HAP-1 (cell line): ENCODE measurements at regions not wholly inside any gene's neighbourhood (a gene's known extent, or its start where the extent isn't known, plus 50 kb on each side); places are given as distances from the start of the nearest gene placed in this dataset.

ENCODE experiments used
- DNase-seq, 2 experiments: peaks; one replicate each; pipeline ENCODE4 v3.0.0-alpha.2; 2016 to 2020; ENCODE audit warnings: low spot score in 2 of 2
- H3K27me3 ChIP-seq: fragments of 250-450 bp; sonication (Bioruptor Pico); 2 replicates; pipeline ENCODE4 v1.5.1; 2020; ENCODE audit warnings: low read depth, mild to moderate bottlenecking, moderate library complexity
- H3K36me3 ChIP-seq: fragments of 250-450 bp; sonication (Bioruptor Pico); replicated peaks from 2 replicates; pipeline ENCODE4 v1.5.1; 2020; ENCODE audit warnings: mild to moderate bottlenecking
- H3K4me1 ChIP-seq: fragments of 250-450 bp; sonication (Bioruptor Pico); 2 replicates; pipeline ENCODE4 v1.5.1; 2020; ENCODE audit warnings: mild to moderate bottlenecking
- H3K4me3 ChIP-seq: fragments of 250-450 bp; sonication (Bioruptor Pico); 2 replicates; pipeline ENCODE4 v1.5.1; 2020; ENCODE audit warnings: mild to moderate bottlenecking, moderate library complexity
- H3K9me3 ChIP-seq: fragments of 250-450 bp; sonication (Bioruptor Pico); 2 replicates; pipeline ENCODE4 v1.5.1; 2020; ENCODE audit warnings: mild to moderate bottlenecking, moderate library complexity
- in situ Hi-C: fragments of 300-500 bp; cut with MboI; formaldehyde crosslinking; loops from 3 replicates; pipeline ENCODE4 v1.14.3; 2020; ENCODE audit warnings: low sequenced_read_pairs, inconsistent platforms, mixed read lengths

DNA sequence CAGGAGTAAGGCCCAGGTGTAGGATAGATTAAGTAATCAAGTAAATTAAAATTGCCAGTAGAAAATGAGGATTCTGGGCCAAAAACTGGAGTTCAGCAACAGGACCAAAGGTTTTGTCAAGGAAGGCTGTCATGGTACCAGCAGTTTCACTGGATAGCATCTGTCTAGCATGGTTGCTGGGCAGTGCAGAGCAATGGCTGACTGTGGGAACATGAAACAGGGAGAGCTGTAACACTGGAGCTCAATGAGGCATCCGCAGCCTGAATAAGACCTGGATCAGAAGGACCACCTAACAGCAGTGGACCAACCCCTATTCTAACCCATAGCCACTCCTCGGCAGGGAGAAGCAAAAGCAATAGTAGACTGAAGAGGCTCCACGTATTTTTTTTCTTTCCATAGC lies 132.4 kb downstream of the ATOH1 start:
- DNase-seq = no peak
- Histone ChIP-seq H3K36me3 (no peaks in the 10 kb centered on the region), H3K9me3 (no peaks in the 10 kb centered on the region), H3K27me3 (no peaks in the 10 kb centered on the region), H3K4me3 (no peak overlapping the region), H3K4me1 (no peaks in the 10 kb centered on the region)
- in situ Hi-C loops = no loop called here

DNA sequence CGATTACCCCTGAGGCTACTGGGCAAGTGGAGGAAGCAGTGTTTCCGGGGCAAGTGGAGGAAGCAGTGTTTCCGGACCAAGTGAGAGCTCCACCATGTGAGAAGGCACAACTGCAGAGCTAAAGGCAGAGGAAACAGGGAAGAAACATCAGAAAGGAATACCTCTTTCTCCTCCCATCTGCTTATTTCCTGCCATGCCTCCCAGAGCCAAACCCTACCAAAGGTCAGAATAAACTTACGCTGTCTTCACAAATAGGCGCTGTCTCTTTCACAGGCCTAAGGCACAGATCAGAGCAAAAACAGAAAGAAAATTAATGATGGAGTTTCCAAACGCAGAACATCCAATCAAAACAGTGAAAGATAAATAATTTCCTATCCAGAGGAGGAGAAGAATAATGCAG lies 153.0 kb downstream of the ATOH1 start:
- no peaks in the 10 kb centered on the region for H3K36me3 ChIP-seq
- H3K27me3 ChIP-seq = no peaks in the 10 kb centered on the region
- peaks cover 19% of the 10 kb centered on the region for H3K4me1 ChIP-seq
- DNase-seq = peak in 1 of 2 experiments; percentile 16
- no peaks in the 10 kb centered on the region for H3K9me3 ChIP-seq
- no peak overlapping the region for H3K4me3 ChIP-seq
- in situ Hi-C loops = no loop called here

DNA sequence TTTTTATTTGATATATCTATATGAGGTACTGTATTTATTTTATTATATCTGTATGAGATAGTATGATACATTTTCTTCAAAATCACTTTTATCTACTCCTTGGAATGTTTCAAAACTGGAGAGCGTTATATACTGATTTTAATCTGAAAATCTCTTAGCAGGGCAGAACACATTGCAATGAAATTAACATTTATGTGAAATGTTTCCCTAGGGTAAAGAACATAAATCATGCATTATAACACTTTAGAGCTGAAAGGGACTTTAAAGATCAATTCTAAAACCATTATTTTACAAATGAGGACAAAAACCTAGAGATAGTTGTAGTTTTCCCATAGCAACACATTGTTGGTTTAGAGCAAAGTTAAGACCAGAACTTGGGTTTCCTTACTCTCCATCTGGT lies 153.7 kb downstream of the ATOH1 start:
- Histone ChIP-seq H3K27me3 (no peaks in the 10 kb centered on the region), H3K4me3 (no peak overlapping the region), H3K36me3 (no peaks in the 10 kb centered on the region), H3K4me1 (peaks cover 19% of the 10 kb centered on the region), H3K9me3 (no peaks in the 10 kb centered on the region)
- in situ Hi-C loops = no loop called here
- peak in 1 of 2 experiments; percentile 72 for DNase-seq

DNA sequence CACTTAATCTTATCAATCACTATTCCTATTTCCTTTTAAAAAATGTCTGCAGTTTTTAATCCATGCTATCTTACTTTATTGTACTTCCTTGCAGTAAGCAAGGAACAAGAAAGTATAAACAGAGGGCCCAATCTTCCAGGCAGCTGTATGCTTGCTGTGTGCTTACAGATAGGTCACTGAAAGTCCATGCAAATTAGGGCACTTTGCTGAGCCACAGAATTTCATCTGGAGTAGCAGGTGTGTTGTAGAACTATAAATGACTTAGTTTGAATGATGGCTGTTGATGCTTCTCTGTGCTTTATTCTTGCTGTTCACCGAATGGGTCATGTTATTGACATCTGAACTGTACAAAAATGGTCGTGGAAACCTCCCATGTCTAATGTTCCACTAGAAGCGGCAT lies 154.6 kb downstream of the ATOH1 start:
- H3K9me3 ChIP-seq = no peaks in the 10 kb centered on the region
- H3K4me1 ChIP-seq = peaks cover 19% of the 10 kb centered on the region
- DNase-seq = no peak
- H3K27me3 ChIP-seq = no peaks in the 10 kb centered on the region
- H3K4me3 ChIP-seq = no peak overlapping the region
- in situ Hi-C loops = no loop called here
- no peaks in the 10 kb centered on the region for H3K36me3 ChIP-seq

DNA sequence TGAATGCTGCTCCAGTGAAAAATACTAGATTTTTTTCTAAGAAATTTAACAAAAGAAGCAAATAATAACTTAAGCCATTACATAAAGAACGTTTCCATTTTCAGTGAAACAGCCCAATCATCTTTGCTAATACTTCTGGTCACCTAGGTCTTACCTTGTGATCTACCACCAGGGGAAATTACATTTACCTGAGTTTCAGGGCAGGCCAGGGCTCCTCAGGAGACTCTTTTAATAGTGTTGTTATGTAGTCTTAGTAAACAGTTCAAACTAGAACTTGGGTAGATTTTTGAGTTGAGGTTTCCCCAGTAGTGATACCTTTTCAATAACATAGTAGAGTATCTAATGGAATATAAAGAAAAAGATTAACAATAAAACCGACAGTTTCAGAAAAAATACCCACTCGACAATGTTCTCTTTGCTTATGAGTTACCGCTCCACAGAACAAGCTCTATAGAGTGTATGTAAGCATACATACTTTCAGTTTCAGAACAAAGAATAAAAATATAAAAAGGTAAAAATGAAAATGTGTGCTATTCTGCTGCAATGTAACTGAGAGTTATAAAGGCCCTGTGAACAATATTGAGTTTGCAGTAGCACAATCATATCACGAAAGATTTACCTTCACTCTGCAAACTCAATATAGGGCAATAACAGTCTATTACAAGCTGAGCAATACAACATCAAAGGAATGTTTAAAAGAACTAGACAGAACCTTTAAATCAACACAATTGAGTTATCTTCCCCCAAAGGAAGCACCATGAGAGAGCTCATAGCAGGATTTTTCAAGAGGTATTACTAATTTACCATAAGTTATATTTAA lies 165.8 kb downstream of the ATOH1 start:
- Histone ChIP-seq H3K9me3 (no peaks in the 10 kb centered on the region), H3K36me3 (no peaks in the 10 kb centered on the region), H3K4me1 (no peaks in the 10 kb centered on the region), H3K27me3 (no peaks in the 10 kb centered on the region), H3K4me3 (no peak overlapping the region)
- no peak for DNase-seq
- in situ Hi-C loops = no loop called here

DNA sequence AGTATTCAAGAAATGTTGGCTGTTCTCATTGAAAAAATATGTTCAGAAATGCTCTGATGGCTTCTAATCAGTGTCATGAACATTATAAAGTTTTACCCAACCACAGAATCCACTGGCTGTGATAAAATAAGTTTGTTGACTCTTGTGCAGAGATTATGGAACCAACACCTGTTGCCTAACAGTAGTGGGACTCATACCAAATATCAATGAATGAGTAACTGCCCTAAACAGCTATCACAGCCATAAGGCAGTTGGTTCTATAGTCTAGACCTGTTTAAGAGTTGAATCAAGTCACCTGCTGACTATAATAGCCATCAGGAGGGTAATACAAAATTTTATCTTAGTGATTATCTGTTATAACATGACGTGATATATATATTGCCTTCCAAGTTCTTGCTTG lies 168.3 kb downstream of the ATOH1 start:
- no peaks in the 10 kb centered on the region for H3K36me3 ChIP-seq
- no peaks in the 10 kb centered on the region for H3K27me3 ChIP-seq
- H3K4me1 ChIP-seq = no peaks in the 10 kb centered on the region
- no peak for DNase-seq
- no peak overlapping the region for H3K4me3 ChIP-seq
- in situ Hi-C loops = no loop called here
- H3K9me3 ChIP-seq = no peaks in the 10 kb centered on the region

DNA sequence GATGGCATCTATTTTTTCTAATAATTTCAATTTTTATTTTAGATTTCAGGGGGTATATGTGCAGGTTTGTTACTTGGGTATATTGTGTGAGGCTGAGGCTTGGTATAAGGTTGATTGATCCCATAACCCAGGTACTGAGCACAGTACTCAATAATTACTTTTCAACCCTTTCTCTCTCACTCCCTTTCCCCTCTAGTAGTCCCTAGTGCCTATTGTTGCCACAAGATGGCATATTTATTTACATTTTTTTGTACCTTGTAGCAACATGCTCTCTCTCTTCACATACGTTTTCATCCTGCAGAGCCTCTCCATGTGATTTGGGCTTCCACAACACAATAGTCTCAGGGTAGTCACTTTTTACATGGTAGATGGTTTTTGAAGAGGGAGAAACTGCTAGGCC lies 172.0 kb downstream of the ATOH1 start:
- H3K9me3 ChIP-seq = no peaks in the 10 kb centered on the region
- H3K4me1 ChIP-seq = no peaks in the 10 kb centered on the region
- DNase-seq = no peak
- no peaks in the 10 kb centered on the region for H3K36me3 ChIP-seq
- in situ Hi-C loops = no loop called here
- H3K27me3 ChIP-seq = no peaks in the 10 kb centered on the region
- no peak overlapping the region for H3K4me3 ChIP-seq

DNA sequence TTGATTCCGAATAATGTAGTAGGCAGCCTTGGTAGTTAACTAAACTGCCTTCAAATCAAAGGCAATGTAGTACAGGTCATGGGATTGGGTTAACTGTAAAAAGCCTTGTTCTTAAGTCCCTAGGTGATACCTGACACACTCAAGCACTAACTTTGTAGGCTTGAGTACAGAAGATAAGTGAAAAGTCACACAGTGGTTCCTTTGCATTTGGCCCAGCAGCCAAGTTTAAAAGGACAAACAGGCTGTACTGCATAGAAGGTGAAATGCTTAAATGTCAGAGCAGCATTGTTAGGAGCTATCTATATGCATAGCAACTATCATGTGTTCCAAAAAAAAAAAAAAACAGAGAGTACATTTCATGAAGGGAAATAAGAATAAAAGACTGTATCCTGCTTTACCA lies 178.4 kb downstream of the ATOH1 start:
- no peaks in the 10 kb centered on the region for H3K9me3 ChIP-seq
- in situ Hi-C loops = no loop called here
- no peaks in the 10 kb centered on the region for H3K36me3 ChIP-seq
- no peaks in the 10 kb centered on the region; the same call in 1 of the 2 replicates for H3K27me3 ChIP-seq
- H3K4me1 ChIP-seq = no peaks in the 10 kb centered on the region
- no peak for DNase-seq
- H3K4me3 ChIP-seq = no peak overlapping the region

DNA sequence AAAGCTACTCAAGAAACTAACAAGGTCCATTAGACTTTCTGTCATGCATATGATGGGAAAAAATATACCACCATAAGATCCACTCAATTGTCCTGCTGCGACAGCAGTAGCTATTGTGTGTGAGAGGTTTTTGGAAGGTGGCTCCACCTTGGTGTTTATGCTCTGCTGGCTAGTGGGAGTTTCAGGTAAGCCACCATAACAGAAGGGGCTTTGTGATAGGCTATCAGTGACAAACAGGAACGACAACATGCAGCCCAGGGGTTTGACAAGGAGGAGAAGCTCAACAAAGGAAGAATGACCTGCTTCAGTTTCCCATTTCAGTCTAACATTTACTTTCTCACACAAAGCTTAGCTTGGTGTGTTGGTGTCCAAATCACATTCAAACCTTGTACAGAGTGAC lies 182.6 kb downstream of the ATOH1 start:
- DNase-seq = no peak
- Histone ChIP-seq H3K9me3 (no peaks in the 10 kb centered on the region), H3K4me3 (no peak overlapping the region), H3K4me1 (no peaks in the 10 kb centered on the region), H3K27me3 (no peaks in the 10 kb centered on the region; the same call in 1 of the 2 replicates), H3K36me3 (no peaks in the 10 kb centered on the region)
- in situ Hi-C loops = no loop called here

DNA sequence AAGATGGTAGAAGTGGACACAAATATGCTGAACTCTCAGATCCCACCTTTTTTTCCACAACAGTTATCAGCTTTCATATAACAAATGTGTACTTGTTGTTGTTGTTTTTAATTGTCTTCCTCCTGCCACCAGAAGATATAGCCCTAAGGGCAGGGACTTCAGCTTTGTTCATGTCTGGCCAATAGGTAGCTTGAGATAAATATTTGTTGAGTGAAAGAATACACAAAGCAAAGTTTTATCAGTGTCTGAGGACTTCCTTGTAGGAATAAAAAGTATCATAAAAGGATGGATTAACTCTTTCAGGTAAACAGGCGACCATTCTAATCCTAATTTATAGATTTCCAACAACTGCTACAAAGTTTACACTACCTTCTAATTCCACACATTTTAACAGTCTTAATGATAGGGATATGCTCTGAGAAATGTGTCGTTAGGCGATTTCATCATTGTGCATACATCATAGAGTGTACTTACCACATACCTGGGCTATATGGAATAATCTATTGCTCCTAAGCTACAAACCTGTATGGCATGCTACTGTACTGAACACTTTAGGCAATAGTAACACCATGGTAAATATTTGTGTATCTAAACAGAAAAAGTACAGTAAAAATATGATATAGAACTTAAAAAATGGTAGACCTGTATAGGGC lies 186.1 kb downstream of the ATOH1 start:
- DNase-seq = no peak
- Histone ChIP-seq H3K4me1 (no peaks in the 10 kb centered on the region), H3K36me3 (no peaks in the 10 kb centered on the region), H3K4me3 (no peak overlapping the region), H3K27me3 (no peaks in the 10 kb centered on the region; the same call in 1 of the 2 replicates), H3K9me3 (no peaks in the 10 kb centered on the region)
- in situ Hi-C loops = no loop called here

DNA sequence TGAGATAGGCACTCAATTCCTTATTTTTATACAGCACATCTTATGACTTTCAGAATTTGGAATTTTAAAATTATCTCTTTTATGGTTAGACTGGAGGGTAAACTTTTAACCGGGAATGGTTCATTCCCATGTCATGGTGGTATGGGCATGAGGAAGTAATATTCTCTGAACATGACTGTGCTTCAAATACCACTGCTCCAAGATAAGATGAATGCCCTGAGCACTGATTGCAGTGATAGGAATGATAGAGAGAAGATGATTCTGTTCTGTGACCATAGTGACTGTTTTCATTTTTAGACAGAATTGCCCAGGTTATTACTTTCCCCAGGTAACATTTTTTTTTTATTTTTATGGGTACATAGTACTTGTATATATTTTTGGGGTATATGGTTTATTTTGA lies 187.4 kb downstream of the ATOH1 start:
- in situ Hi-C loops = no loop called here
- H3K4me3 ChIP-seq = no peak overlapping the region
- no peak for DNase-seq
- no peaks in the 10 kb centered on the region for H3K9me3 ChIP-seq
- no peaks in the 10 kb centered on the region for H3K4me1 ChIP-seq
- no peaks in the 10 kb centered on the region for H3K36me3 ChIP-seq
- H3K27me3 ChIP-seq = no peaks in the 10 kb centered on the region

DNA sequence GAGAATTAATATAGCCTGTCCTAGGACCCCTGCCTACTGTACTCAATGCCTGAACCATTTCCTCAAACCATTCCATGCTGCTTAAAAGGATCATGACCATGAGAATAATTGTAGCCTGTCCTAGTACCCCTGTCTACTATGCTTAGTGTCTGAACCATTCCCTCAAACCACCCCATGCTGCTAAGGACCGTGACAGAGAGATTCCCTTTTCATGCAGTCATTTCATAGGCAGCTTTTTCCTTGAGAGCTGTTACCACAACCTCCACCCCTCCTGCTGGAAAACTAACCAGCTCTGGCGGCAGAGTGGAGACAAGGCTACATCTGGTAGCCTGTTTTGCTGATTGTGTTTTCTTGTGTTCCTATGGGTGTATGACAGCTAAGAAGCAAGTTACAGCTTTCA lies 174.9 kb upstream of the SMARCAD1 start:
- H3K4me1 ChIP-seq = no peaks in the 10 kb centered on the region
- DNase-seq = no peak
- in situ Hi-C loops = no loop called here
- no peak overlapping the region for H3K4me3 ChIP-seq
- no peaks in the 10 kb centered on the region for H3K9me3 ChIP-seq
- no peaks in the 10 kb centered on the region for H3K27me3 ChIP-seq
- no peaks in the 10 kb centered on the region for H3K36me3 ChIP-seq

DNA sequence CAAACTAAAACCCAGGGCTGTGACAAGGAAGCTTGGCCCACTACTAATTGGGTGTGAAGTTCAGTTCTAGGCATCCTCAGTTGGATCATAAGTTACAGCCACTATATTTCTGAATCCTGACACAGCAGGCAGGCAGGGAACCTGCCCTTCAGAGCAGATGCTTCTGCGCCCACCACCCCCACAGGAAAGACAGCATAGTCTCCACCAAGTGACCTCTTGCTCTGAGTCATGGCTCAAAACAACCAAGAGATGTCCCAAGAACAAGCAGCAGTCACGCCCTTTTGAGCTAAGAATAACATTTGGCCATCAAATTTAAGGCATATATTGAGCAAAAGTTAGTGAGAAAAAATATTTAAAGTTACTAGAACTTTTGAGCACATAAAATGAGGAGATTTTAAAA lies 170.7 kb upstream of the SMARCAD1 start:
- no peaks in the 10 kb centered on the region for H3K4me1 ChIP-seq
- no peaks in the 10 kb centered on the region for H3K9me3 ChIP-seq
- no peak overlapping the region for H3K4me3 ChIP-seq
- in situ Hi-C loops = no loop called here
- no peaks in the 10 kb centered on the region for H3K36me3 ChIP-seq
- DNase-seq = no peak
- H3K27me3 ChIP-seq = no peaks in the 10 kb centered on the region

DNA sequence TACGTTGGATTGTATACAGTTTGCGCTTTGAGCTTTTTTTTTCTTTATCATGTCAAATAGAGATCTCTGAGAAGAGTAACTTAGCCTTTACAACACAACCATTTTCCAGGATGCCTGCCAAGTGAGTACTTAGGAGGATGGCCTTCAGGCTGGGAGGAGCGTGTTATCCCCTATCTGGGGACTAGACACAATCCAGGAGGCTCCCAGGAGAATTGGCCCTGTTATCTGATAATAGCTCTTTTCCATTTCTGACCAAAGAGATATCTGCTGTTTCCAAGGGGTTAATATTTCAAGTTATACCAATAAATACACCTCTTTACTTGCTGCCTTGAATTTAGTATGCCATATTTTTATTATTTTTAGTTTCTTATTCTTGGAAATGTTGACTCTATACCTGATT lies 169.5 kb upstream of the SMARCAD1 start:
- no peaks in the 10 kb centered on the region for H3K27me3 ChIP-seq
- no peaks in the 10 kb centered on the region for H3K4me1 ChIP-seq
- H3K4me3 ChIP-seq = no peak overlapping the region
- no peak for DNase-seq
- H3K36me3 ChIP-seq = no peaks in the 10 kb centered on the region
- H3K9me3 ChIP-seq = no peaks in the 10 kb centered on the region
- in situ Hi-C loops = no loop called here
